AG09309 (cell line): ENCODE measurements at regions not wholly inside any gene's neighbourhood (a gene's known extent, or its start where the extent isn't known, plus 50 kb on each side); places are given as distances from the start of the nearest gene placed in this dataset.

Experiments used
- DNase-seq: peaks from one replicate; pipeline ENCODE4 v3.0.0-alpha.2; 2010; ENCODE audit warnings: low read depth
- H3K4me3 ChIP-seq: 2 replicates; pipeline ENCODE4 v1.5.1; 2011; ENCODE audit warnings: mild to moderate bottlenecking, low read depth, low read length, moderate library complexity; ENCODE audit not compliant: control insufficient read depth
- TF ChIP-seq, protein P1 (sequence below): IDR thresholded peaks from 2 replicates; pipeline ENCODE4 v1.5.1; 2011; ENCODE audit warnings: mild to moderate bottlenecking, low read depth, low read length, inconsistent platforms; ENCODE audit not compliant: insufficient read depth, control insufficient read depth; ENCODE audit errors: missing control alignments

GRCh38 chr2:60091266-60091665 lies 462.2 kb downstream of the BCL11A start:
- TF ChIP-seq, protein P1, sequence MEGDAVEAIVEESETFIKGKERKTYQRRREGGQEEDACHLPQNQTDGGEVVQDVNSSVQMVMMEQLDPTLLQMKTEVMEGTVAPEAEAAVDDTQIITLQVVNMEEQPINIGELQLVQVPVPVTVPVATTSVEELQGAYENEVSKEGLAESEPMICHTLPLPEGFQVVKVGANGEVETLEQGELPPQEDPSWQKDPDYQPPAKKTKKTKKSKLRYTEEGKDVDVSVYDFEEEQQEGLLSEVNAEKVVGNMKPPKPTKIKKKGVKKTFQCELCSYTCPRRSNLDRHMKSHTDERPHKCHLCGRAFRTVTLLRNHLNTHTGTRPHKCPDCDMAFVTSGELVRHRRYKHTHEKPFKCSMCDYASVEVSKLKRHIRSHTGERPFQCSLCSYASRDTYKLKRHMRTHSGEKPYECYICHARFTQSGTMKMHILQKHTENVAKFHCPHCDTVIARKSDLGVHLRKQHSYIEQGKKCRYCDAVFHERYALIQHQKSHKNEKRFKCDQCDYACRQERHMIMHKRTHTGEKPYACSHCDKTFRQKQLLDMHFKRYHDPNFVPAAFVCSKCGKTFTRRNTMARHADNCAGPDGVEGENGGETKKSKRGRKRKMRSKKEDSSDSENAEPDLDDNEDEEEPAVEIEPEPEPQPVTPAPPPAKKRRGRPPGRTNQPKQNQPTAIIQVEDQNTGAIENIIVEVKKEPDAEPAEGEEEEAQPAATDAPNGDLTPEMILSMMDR: no peak

DNA sequence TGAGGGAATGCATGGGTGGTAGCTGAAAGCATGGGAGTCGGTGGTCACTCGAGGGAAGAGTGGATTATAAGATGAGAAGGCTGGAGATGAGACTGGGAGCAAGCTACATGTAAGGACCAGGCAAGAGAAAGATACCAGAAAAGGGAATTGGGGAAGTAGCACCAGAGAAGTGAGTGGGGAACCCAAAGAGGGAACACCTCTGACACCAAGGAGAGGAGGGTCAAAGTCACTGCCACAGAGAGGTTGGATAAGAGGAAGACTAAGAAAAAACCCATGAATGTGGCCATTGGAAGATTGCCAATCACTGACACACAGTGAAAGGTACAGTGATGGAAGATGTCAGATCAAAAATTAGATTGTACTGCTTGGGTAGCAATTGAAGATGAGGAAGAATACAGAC lies 473.9 kb downstream of the BCL11A start:
- TF ChIP-seq, protein P1: no peak
- H3K4me3 ChIP-seq: no peak overlapping the region
- DNase-seq: no peak

More at GRCh38 chr2:60091266-60091665, 462.2 kb downstream of the BCL11A start:
- no peak overlapping the region for H3K4me3 ChIP-seq
- DNase-seq: no peak

DNA sequence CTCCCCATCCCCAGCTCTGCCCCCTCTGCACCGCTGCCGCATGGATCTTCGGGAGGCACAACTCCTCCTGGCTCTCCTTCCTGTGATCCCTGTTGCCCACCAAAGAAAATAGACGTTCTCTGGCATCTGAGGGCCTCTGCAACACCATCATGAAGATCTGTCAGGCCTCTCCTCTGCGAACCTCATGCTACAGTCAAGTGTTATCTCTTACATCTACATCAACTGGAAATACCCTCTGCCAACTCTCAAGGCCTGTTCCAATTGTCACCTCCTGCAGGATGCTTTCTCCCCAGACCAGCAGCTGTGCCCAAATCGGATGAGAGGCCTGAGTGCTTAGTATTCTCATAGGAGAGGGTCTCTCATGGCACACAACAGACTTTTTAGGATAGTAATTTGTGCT lies 478.4 kb downstream of the BCL11A start:
- H3K4me3 ChIP-seq: no peak overlapping the region
- no peak for DNase-seq
- TF ChIP-seq, protein P1: no peak

DNA sequence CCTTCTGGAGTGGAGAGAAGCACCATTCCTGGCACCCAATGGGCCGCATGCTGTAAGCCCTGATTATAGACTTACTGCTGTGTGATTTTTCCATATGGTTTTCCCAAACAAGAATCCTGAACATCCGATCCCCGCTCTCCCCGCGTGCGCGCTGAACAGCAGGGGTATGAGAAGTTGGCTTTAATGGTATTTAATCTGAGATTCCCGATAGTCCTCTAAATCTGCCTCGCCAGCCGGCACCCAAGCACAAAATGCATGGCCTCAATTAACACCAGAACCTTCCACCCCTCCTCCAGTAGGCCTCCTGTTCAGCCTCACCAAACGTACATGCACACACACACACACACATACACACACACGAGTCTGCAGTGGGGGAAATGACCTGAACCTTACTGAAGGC lies 480.3 kb downstream of the BCL11A start:
- H3K4me3 ChIP-seq: no peak overlapping the region
- TF ChIP-seq, protein P1: no peak
- no peak for DNase-seq

DNA sequence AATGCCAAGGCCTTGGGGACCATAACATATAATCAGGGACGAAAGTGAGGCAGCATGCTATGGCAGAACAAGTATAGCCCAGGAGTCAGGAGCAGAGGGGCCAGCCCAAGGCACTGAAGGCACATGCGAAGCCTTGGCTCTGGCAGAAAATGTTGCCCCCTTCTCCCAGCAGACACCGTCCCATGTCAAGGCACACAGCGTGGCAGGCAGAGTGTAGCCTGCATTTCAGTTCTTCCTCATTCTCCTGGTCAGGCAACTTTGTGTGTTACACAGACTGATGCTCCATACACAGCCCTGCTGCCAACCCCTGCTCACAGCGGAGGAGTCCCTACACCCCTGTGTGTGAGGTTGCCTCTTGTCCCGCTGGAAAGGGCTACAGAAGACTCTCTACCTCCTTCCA lies 480.8 kb downstream of the BCL11A start:
- TF ChIP-seq, protein P1: no peak
- DNase-seq: no peak
- no peak overlapping the region for H3K4me3 ChIP-seq

DNA sequence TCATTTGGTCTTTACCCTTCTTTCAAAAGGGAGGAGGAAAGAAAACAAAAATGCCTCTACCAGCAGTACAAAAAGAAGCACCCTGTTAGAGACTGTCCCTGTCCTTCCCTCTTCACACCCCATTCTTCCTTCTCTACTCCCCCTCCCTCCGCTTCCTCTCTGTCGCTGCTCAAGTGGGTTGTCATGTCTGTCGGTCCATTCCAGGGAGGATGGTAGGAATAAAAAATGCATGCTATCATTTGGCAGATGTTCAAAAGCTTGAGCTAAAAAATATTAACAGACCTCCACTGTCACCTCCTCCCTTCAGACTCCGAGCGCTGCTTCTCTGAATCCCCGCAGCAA lies 482.0 kb downstream of the BCL11A start:
- DNase-seq: no peak
- no peak overlapping the region for H3K4me3 ChIP-seq
- TF ChIP-seq, protein P1: no peak
